Trophoblast cell (in vitro differentiated cells and primary cell): ENCODE measurements at regions not wholly inside any gene's neighbourhood (a gene's known extent, or its start where the extent isn't known, plus 50 kb on each side); places are given as distances from the start of the nearest gene placed in this dataset.

Source experiments
- DNase-seq, 2 donors: peaks; one replicate each; pipeline ENCODE4 v3.0.0-alpha.2; 2016
- H2AFZ ChIP-seq: 2 replicates; pipeline ENCODE4 v1.6.1; 2013; ENCODE audit warnings: low read length, moderate library complexity, mild to moderate bottlenecking; ENCODE audit not compliant: insufficient read depth, poor library complexity
- H2AK5ac ChIP-seq: 2 replicates; pipeline ENCODE4 v1.6.1; 2013; ENCODE audit warnings: mild to moderate bottlenecking, low read length
- H2BK120ac ChIP-seq: 2 replicates; pipeline ENCODE4 v1.6.1; 2013; ENCODE audit warnings: low read length, mild to moderate bottlenecking, moderate library complexity; ENCODE audit not compliant: insufficient read depth, poor library complexity
- H2BK12ac ChIP-seq: 2 replicates; pipeline ENCODE4 v1.6.1; 2013; ENCODE audit warnings: mild to moderate bottlenecking, low read length, moderate library complexity
- H2BK5ac ChIP-seq: 2 replicates; pipeline ENCODE4 v1.6.1; 2013; ENCODE audit warnings: low read length, low read depth, moderate library complexity, mild to moderate bottlenecking; ENCODE audit not compliant: poor library complexity
- H3K14ac ChIP-seq: 2 replicates; pipeline ENCODE4 v1.6.1; 2013; ENCODE audit warnings: mild to moderate bottlenecking, low read length
- H3K18ac ChIP-seq: 2 replicates; pipeline ENCODE4 v1.6.1; 2013; ENCODE audit warnings: mild to moderate bottlenecking, low read length
- H3K23ac ChIP-seq: 2 replicates; pipeline ENCODE4 v1.6.1; 2013; ENCODE audit warnings: low read length
- H3K27ac ChIP-seq: 2 replicates; pipeline ENCODE4 v1.5.1; 2013; ENCODE audit warnings: low read depth, mild to moderate bottlenecking, inconsistent platforms, low read length, moderate library complexity
- H3K27me3 ChIP-seq: 2 replicates; pipeline ENCODE4 v1.6.1; 2013; ENCODE audit warnings: inconsistent platforms, mild to moderate bottlenecking, low read length, moderate library complexity; ENCODE audit not compliant: insufficient read depth
- H3K36me3 ChIP-seq, 2 experiments: 1 replicate in 1 of 2; 2 replicates in 1 of 2; pipeline ENCODE4 v1.6.1; 2013; ENCODE audit warnings: low read length in 2 of 2, mild to moderate bottlenecking in 2 of 2, moderate library complexity in 1 of 2; ENCODE audit not compliant: insufficient read depth in 2 of 2, control insufficient read depth in 1 of 2
- H3K4ac ChIP-seq: 2 replicates; pipeline ENCODE4 v1.6.1; 2013; ENCODE audit warnings: low read depth, mild to moderate bottlenecking, low read length, moderate library complexity
- H3K4me1 ChIP-seq, 2 experiments: 1 replicate in 1 of 2; 2 replicates in 1 of 2; pipeline ENCODE4 v1.6.1; 2013; ENCODE audit warnings: low read length in 2 of 2, mild to moderate bottlenecking in 2 of 2, moderate library complexity in 1 of 2; ENCODE audit not compliant: insufficient read depth in 2 of 2, control insufficient read depth in 1 of 2
- H3K4me2 ChIP-seq: 2 replicates; pipeline ENCODE4 v1.6.1; 2013; ENCODE audit warnings: inconsistent platforms, mild to moderate bottlenecking, low read length, moderate library complexity
- H3K4me3 ChIP-seq: 2 replicates; pipeline ENCODE4 v1.5.1; 2013; ENCODE audit warnings: mild to moderate bottlenecking, low read depth, low read length, inconsistent platforms
- H3K79me1 ChIP-seq: one replicate; pipeline ENCODE4 v1.6.1; 2013; ENCODE audit warnings: low read length
- H3K79me2 ChIP-seq: 2 replicates; pipeline ENCODE4 v1.6.1; 2013; ENCODE audit warnings: low read length, mild to moderate bottlenecking; ENCODE audit not compliant: control insufficient read depth, insufficient read depth, poor library complexity
- H3K9ac ChIP-seq: 2 replicates; pipeline ENCODE4 v1.6.1; 2013; ENCODE audit warnings: mild to moderate bottlenecking, low read length
- H3K9me3 ChIP-seq: 2 replicates; pipeline ENCODE4 v1.6.1; 2013; ENCODE audit warnings: low read depth, mild to moderate bottlenecking, control low read depth, inconsistent platforms, low read length; ENCODE audit not compliant: insufficient read depth
- H4K12ac ChIP-seq: 2 replicates; pipeline ENCODE4 v1.6.1; 2013; ENCODE audit warnings: low read depth, mild to moderate bottlenecking, low read length, moderate library complexity
- H4K8ac ChIP-seq: 2 replicates; pipeline ENCODE4 v1.6.1; 2013; ENCODE audit warnings: low read depth, mild to moderate bottlenecking, low read length, moderate library complexity
- H4K91ac ChIP-seq: one replicate; pipeline ENCODE4 v1.6.1; 2013; ENCODE audit warnings: low read depth, mild to moderate bottlenecking, low read length, moderate library complexity
- WGBS: extraction: QIAGEN DNeasy Blood & Tissue Kit; methylation state at CpG from one replicate; pipeline ENCODE4 v1.1.7; 2013; ENCODE audit warnings: missing lambda C conversion rate; ENCODE audit not compliant: insufficient read length, insufficient coverage; ENCODE audit errors: extremely low coverage; 5-methylcytosine and 5-hydroxymethylcytosine counted together

GRCh38 chr21:26752849-26753248 lies 92.4 kb downstream of the ADAMTS1 start:
- peaks cover 5% of the 10 kb centered on the region for H3K79me1 ChIP-seq
- H3K14ac ChIP-seq, result no peak overlapping the region
- DNase-seq, result no peak
- WGBS, result no CpG with 5 or more reads among the region's 2 CpGs
- no peak overlapping the region for H3K9ac ChIP-seq
- no peak overlapping the region for H2AFZ ChIP-seq
- no peak overlapping the region for H3K4me3 ChIP-seq
- no peak overlapping the region for H2BK12ac ChIP-seq
- no peak overlapping the region for H4K8ac ChIP-seq
- H4K12ac ChIP-seq, result no peak overlapping the region
- H3K27ac ChIP-seq, result no peak overlapping the region
- no peaks in the 10 kb centered on the region for H3K27me3 ChIP-seq
- H3K18ac ChIP-seq, result no peak overlapping the region
- H2BK120ac ChIP-seq, result no peak overlapping the region
- H2BK5ac ChIP-seq, result no peak overlapping the region
- no peak overlapping the region for H4K91ac ChIP-seq
- H3K79me2 ChIP-seq, result no peaks in the 10 kb centered on the region
- no peaks in the 10 kb centered on the region for H3K36me3 ChIP-seq
- no peaks in the 10 kb centered on the region for H3K9me3 ChIP-seq
- H3K4ac ChIP-seq, result no peak overlapping the region
- no peak overlapping the region for H2AK5ac ChIP-seq
- H3K4me2 ChIP-seq, result no peak overlapping the region
- H3K23ac ChIP-seq, result no peak overlapping the region
- peaks cover 0 to 4% of the 10 kb centered on the region in 2 experiments for H3K4me1 ChIP-seq

GRCh38 chr21:26751305-26751704 lies 93.9 kb downstream of the ADAMTS1 start:
- Histone ChIP-seq H3K23ac (no peak overlapping the region), H3K4ac (no peak overlapping the region), H3K9ac (no peak overlapping the region), H2AK5ac (no peak overlapping the region), H3K4me3 (no peak overlapping the region), H3K18ac (no peak overlapping the region), H2BK12ac (no peak overlapping the region), H3K27me3 (no peaks in the 10 kb centered on the region), H3K36me3 (no peaks in the 10 kb centered on the region), H3K79me1 (no peaks in the 10 kb centered on the region), H4K12ac (no peak overlapping the region), H3K9me3 (no peaks in the 10 kb centered on the region), H3K4me2 (no peak overlapping the region), H3K27ac (no peak overlapping the region), H3K79me2 (no peaks in the 10 kb centered on the region), H2BK5ac (no peak overlapping the region), H3K4me1 (no peaks in the 10 kb centered on the region), H4K91ac (no peak overlapping the region), H2AFZ (no peak overlapping the region), H2BK120ac (no peak overlapping the region), H4K8ac (no peak overlapping the region), H3K14ac (no peak overlapping the region)
- WGBS, result no CpG with 5 or more reads among the region's 4 CpGs
- DNase-seq, result no peak

- Histone ChIP-seq H2BK120ac (no peak overlapping the region), H3K27ac (no peak overlapping the region), H3K23ac (no peak overlapping the region), H2AK5ac (no peak overlapping the region), H4K91ac (no peak overlapping the region), H3K9me3 (no peaks in the 10 kb centered on the region), H3K18ac (no peak overlapping the region), H3K27me3 (no peaks in the 10 kb centered on the region), H2BK12ac (no peak overlapping the region), H3K4me2 (no peak overlapping the region), H3K14ac (no peak overlapping the region), H3K4me1 (peaks cover 0 to 2% of the 10 kb centered on the region in 2 experiments), H4K12ac (no peak overlapping the region), H2AFZ (no peak overlapping the region), H3K36me3 (no peaks in the 10 kb centered on the region), H3K9ac (no peak overlapping the region), H2BK5ac (no peak overlapping the region), H3K79me2 (no peaks in the 10 kb centered on the region), H3K4ac (no peak overlapping the region), H3K79me1 (no peaks in the 10 kb centered on the region), H4K8ac (no peak overlapping the region), H3K4me3 (no peak overlapping the region)
- no CpG with 5 or more reads among the region's 5 CpGs for WGBS
- DNase-seq, result no peak
These were observed 97.1 kb downstream of the ADAMTS1 start for GRCh38 chr21:26748066-26748465.

GRCh38 chr21:26747216-26747615 lies 98.0 kb downstream of the ADAMTS1 start:
- H3K4me1 ChIP-seq, result peaks cover 0 to 2% of the 10 kb centered on the region in 2 experiments
- H3K79me1 ChIP-seq, result no peaks in the 10 kb centered on the region
- H4K91ac ChIP-seq, result no peak overlapping the region

More at GRCh38 chr21:26747216-26747615, 98.0 kb downstream of the ADAMTS1 start:
- no CpG with 5 or more reads among the region's 2 CpGs for WGBS
- DNase-seq, result no peak
- H3K36me3 ChIP-seq, result no peaks in the 10 kb centered on the region
- H3K79me2 ChIP-seq, result no peaks in the 10 kb centered on the region
- H3K23ac ChIP-seq, result no peak overlapping the region
- H3K27ac ChIP-seq, result no peak overlapping the region
- no peak overlapping the region for H4K8ac ChIP-seq
- H2AK5ac ChIP-seq, result no peak overlapping the region
- no peak overlapping the region for H3K14ac ChIP-seq
- no peak overlapping the region for H3K4me3 ChIP-seq
- no peak overlapping the region for H3K4me2 ChIP-seq
- H2BK5ac ChIP-seq, result no peak overlapping the region
- H2BK12ac ChIP-seq, result no peak overlapping the region
- H3K9ac ChIP-seq, result no peak overlapping the region
- H2BK120ac ChIP-seq, result no peak overlapping the region
- H3K9me3 ChIP-seq, result no peaks in the 10 kb centered on the region
- no peaks in the 10 kb centered on the region for H3K27me3 ChIP-seq
- H4K12ac ChIP-seq, result no peak overlapping the region
- no peak overlapping the region for H3K4ac ChIP-seq
- no peak overlapping the region for H2AFZ ChIP-seq
- no peak overlapping the region for H3K18ac ChIP-seq
